PC-9 (cell line): ENCODE measurements at regions not wholly inside any gene's neighbourhood (a gene's known extent, or its start where the extent isn't known, plus 50 kb on each side); places are given as distances from the start of the nearest gene placed in this dataset.

Experiments used
- EZH2 ChIP-seq: fragments of 200-600 bp; sonication (generic); IDR thresholded peaks from 2 replicates; pipeline ENCODE4 v1.8.0; 2017; ENCODE audit warnings: antibody characterized with exemption, low read depth
- TF ChIP-seq, protein P1 (sequence below): fragments of 200-600 bp; sonication (generic); conservative IDR thresholded peaks from 2 replicates; pipeline ENCODE4 v1.6.1; 2017; ENCODE audit warnings: mixed run types, antibody characterized with exemption, mild to moderate bottlenecking, moderate library complexity

DNA sequence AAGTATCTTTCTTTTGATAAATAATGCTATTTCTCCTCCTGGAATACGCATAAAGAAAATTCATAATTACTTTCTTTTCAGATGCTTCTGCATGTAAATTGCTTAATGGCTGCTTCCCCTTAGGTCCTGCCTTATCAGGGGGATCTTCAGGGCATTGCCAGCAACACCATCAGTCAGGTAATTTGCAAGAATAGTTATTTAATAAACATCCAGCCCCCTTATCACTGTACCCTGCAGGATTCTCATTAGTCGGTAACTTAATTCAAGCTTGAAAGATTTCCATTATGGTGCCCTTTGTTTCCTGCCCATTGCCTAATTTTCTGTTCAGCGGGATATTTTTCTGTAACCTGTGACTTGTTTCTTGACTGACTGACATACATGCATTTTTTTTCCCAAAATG, 414.5 kb downstream of the MFSD1 start:
- TF ChIP-seq, protein P1, sequence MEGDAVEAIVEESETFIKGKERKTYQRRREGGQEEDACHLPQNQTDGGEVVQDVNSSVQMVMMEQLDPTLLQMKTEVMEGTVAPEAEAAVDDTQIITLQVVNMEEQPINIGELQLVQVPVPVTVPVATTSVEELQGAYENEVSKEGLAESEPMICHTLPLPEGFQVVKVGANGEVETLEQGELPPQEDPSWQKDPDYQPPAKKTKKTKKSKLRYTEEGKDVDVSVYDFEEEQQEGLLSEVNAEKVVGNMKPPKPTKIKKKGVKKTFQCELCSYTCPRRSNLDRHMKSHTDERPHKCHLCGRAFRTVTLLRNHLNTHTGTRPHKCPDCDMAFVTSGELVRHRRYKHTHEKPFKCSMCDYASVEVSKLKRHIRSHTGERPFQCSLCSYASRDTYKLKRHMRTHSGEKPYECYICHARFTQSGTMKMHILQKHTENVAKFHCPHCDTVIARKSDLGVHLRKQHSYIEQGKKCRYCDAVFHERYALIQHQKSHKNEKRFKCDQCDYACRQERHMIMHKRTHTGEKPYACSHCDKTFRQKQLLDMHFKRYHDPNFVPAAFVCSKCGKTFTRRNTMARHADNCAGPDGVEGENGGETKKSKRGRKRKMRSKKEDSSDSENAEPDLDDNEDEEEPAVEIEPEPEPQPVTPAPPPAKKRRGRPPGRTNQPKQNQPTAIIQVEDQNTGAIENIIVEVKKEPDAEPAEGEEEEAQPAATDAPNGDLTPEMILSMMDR, result no peak
- TF ChIP-seq EZH2, result no peak
